ENCODE measurements at regions not wholly inside any gene's neighbourhood (a gene's known extent, or its start where the extent isn't known, plus 50 kb on each side); places are given as distances from the start of the nearest gene placed in this dataset.

- H3K36me3 Mint-ChIP-seq (ENCODE audit: low read depth), result no peaks in the 10 kb centered on the region
- no peaks in the 10 kb centered on the region for H3K4me1 Mint-ChIP-seq
- no peaks in the 10 kb centered on the region for H3K9me3 Mint-ChIP-seq
- H3K4me3 Mint-ChIP-seq, result no peak overlapping the region
- no peak for ATAC-seq (replicated peaks)
- H3K27me3 Mint-ChIP-seq, result peaks cover 8% of the 10 kb centered on the region
- no peak overlapping the region for H3K27ac Mint-ChIP-seq
These were observed 50.6 kb upstream of the STEAP4 start for GRCh38 chr7:88357294-88357693.
